ENCODE measurements at regions not wholly inside any gene's neighbourhood (a gene's known extent, or its start where the extent isn't known, plus 50 kb on each side); places are given as distances from the start of the nearest gene placed in this dataset.

- no peak for TF ChIP-seq GTF2B (IDR thresholded peaks at IDR 0.05; ENCODE audit: extremely low read depth, insufficient read length)
- no peak for TF ChIP-seq RBM22 (IDR thresholded peaks at IDR 0.05; ENCODE audit: low read depth, low read length, poor library complexity, severe bottlenecking)
- peak; percentile 69; the same call in 1 of the 2 replicates for TF ChIP-seq ELK3 (CRISPR knock-in tag; IDR thresholded peaks at IDR 0.05)
- no peak for TF ChIP-seq USF1 (CRISPR knock-in tag; IDR thresholded peaks at IDR 0.05)
- no peak for TF ChIP-seq RBM25 (IDR thresholded peaks at IDR 0.05; ENCODE audit: low read depth, low read length, severe bottlenecking)
- 0 out of 2 replicates have a peak, but pooled peaks have one; percentile 25 for TF ChIP-seq ZNF133 (CRISPR knock-in tag; IDR thresholded peaks at IDR 0.05)
- no peak for TF ChIP-seq MCM7 (IDR thresholded peaks at IDR 0.05)
- no peak for TF ChIP-seq CTBP1 (IDR thresholded peaks at IDR 0.05; ENCODE audit: borderline replicate concordance)
- TF ChIP-seq KLF10 (CRISPR knock-in tag; IDR thresholded peaks at IDR 0.05) = no peak
- no peak for TF ChIP-seq ZC3H4 (CRISPR knock-in tag; IDR thresholded peaks at IDR 0.05; ENCODE audit: borderline replicate concordance)
- no peak for TF ChIP-seq RBM17 (IDR thresholded peaks at IDR 0.05; ENCODE audit: borderline replicate concordance, low read depth, low read length)
- TF ChIP-seq ZMIZ1 (IDR thresholded peaks at IDR 0.05; ENCODE audit: low read depth in 2 of 2, low read length in 2 of 2) = no peak
- no peak for TF ChIP-seq FOXO4 (CRISPR knock-in tag; IDR thresholded peaks at IDR 0.05)
- no peak for TF ChIP-seq POLR2AphosphoS2 (IDR thresholded peaks at IDR 0.05; ENCODE audit: low read length)
- TF ChIP-seq TBP (optimal IDR thresholded peaks at IDR 0.05; ENCODE audit: low read depth, low read length) = no peak
- no peak for TF ChIP-seq PRDM10 (IDR thresholded peaks at IDR 0.05; ENCODE audit: partially characterized antibody)
- TF ChIP-seq ZKSCAN1 (IDR thresholded peaks at IDR 0.05; ENCODE audit: low read depth, low read length) = no peak
These were observed 409.8 kb downstream of the PLCL1 start (continued) for GRCh38 chr2:198214114-198214596.
